HG03354 (cell line): ENCODE measurements at regions not wholly inside any gene's neighbourhood (a gene's known extent, or its start where the extent isn't known, plus 50 kb on each side); places are given as distances from the start of the nearest gene placed in this dataset.

Experiments
- ATAC-seq: cut with Tn5 transposase; IDR thresholded peaks from one replicate; pipeline ENCODE4 v1.9.1; 2021; ENCODE audit warnings: mild to moderate bottlenecking; ENCODE audit not compliant: unreplicated experiment, poor library complexity, severe bottlenecking

GRCh38 chr16:48865520-48865919, 255.5 kb upstream of the N4BP1 start:
- ATAC-seq, result no peak

GRCh38 chr16:48864055-48864454, 254.1 kb upstream of the N4BP1 start:
- no peak for ATAC-seq

GRCh38 chr16:48862087-48862532, 252.1 kb upstream of the N4BP1 start:
- ATAC-seq, result no peak

- ATAC-seq, result no peak
These were observed 250.4 kb upstream of the N4BP1 start for GRCh38 chr16:48860341-48860740.

- ATAC-seq, result no peak
These were observed 243.0 kb upstream of the N4BP1 start for GRCh38 chr16:48852951-48853350.

GRCh38 chr16:48852458-48852857, 242.5 kb upstream of the N4BP1 start:
- no peak for ATAC-seq

GRCh38 chr16:48850097-48850770, 240.3 kb upstream of the N4BP1 start:
- no peak for ATAC-seq

GRCh38 chr16:48846277-48846676, 236.3 kb upstream of the N4BP1 start:
- no peak for ATAC-seq

GRCh38 chr16:48845261-48845660, 235.3 kb upstream of the N4BP1 start:
- no peak for ATAC-seq

GRCh38 chr16:48838349-48838748, 228.4 kb upstream of the N4BP1 start:
- no peak for ATAC-seq

GRCh38 chr16:48836636-48837035, 226.7 kb upstream of the N4BP1 start:
- no peak for ATAC-seq

- ATAC-seq, result no peak
These were observed 226.1 kb upstream of the N4BP1 start for GRCh38 chr16:48836067-48836466.

GRCh38 chr16:48834576-48834975, 224.6 kb upstream of the N4BP1 start:
- no peak for ATAC-seq

- ATAC-seq, result no peak
These were observed 223.5 kb upstream of the N4BP1 start for GRCh38 chr16:48833461-48833860.

GRCh38 chr16:48831076-48831722, 221.2 kb upstream of the N4BP1 start:
- ATAC-seq, result no peak

GRCh38 chr16:48829336-48830310, 219.6 kb upstream of the N4BP1 start:
- ATAC-seq, result no peak

- no peak for ATAC-seq
These were observed 214.3 kb upstream of the N4BP1 start for GRCh38 chr16:48824271-48824670.

- no peak for ATAC-seq
These were observed 212.5 kb upstream of the N4BP1 start for GRCh38 chr16:48822431-48822830.

GRCh38 chr16:48820379-48820778, 210.4 kb upstream of the N4BP1 start:
- no peak for ATAC-seq

GRCh38 chr16:48818257-48818656, 208.3 kb upstream of the N4BP1 start:
- ATAC-seq, result no peak
